K562 (cell line): ENCODE measurements at regions not wholly inside any gene's neighbourhood (a gene's known extent, or its start where the extent isn't known, plus 50 kb on each side); places are given as distances from the start of the nearest gene placed in this dataset.

Source experiments
- ATAC-seq: fragments of 200-7000 bp; cut with Tn5 transposase; 3 replicates; pipeline ENCODE4 v1.9.1; 2020; ENCODE audit warnings: moderate library complexity
- BruUV-seq: library from RNA; stranded (reverse); fragments of 400-500 nt; replicated peaks from 2 replicates; lab custom pipeline; 2021; lab: Mats Ljungman, UMichigan
- CTCF ChIA-PET: fragments of 300-600 bp; formaldehyde crosslinking; extraction: SDS; loops from one replicate; lab custom pipeline; 2021; ENCODE audit warnings: low intra/inter-chr PET ratio; lab: Yijun Ruan, JAX
- POLR2A ChIA-PET: fragments of 300-600, 350-650 bp; sonication (Branson Sonifier 250); formaldehyde crosslinking; extraction: SDS; loops from one replicate; lab custom pipeline; 2021; ENCODE audit warnings: antibody characterized with exemption, inconsistent platforms; lab: Yijun Ruan, JAX
- DNase-seq, 4 experiments: peaks; one replicate each; pipeline versions ENCODE4 v3.0.0 to v3.0.0-alpha.2; 2011 to 2018; ENCODE audit warnings: low spot score in 3 of 4, mixed read lengths in 3 of 4; ENCODE audit errors: extremely low read depth in 1 of 4
- FAIRE-seq: peaks from 2 replicates; lab custom pipeline; 2011; peaks lifted over from hg19 to GRCh38; lab: Jason Lieb, UNC
- H2AFZ ChIP-seq: 2 replicates; pipeline ENCODE4 v1.6.0; 2011; ENCODE audit warnings: low read depth, low read length, control low read depth, inconsistent platforms
- H3K27ac ChIP-seq: fragments of 200-600 bp; 3 replicates; pipeline ENCODE4 v1.8.0; 2011; ENCODE audit warnings: low read depth, mild to moderate bottlenecking, control low read depth, inconsistent platforms, low read length, moderate library complexity, mixed read lengths; ENCODE audit errors: extremely low read depth
- H3K27me3 ChIP-seq, 2 experiments: fragments of 300-600 bp in 1 of 2; 2 replicates in 1 of 2; 3 replicates in 1 of 2; pipeline versions ENCODE4 v1.6.0 to v1.8.0; 2011; ENCODE audit warnings: inconsistent platforms in 2 of 2, low read length in 2 of 2, mild to moderate bottlenecking in 1 of 2, mixed read lengths in 1 of 2, moderate library complexity in 1 of 2; ENCODE audit not compliant: control insufficient read depth in 2 of 2, insufficient read depth in 2 of 2
- H3K36me3 ChIP-seq: fragments of 300-600 bp; 3 replicates; pipeline ENCODE4 v1.8.0; 2011; ENCODE audit warnings: mild to moderate bottlenecking, low read length, inconsistent platforms; ENCODE audit not compliant: control insufficient read depth, insufficient read depth
- H3K4me1 ChIP-seq, 2 experiments: fragments of 200-600 bp in 1 of 2; replicated peaks in 1 of 2; 2 replicates in 1 of 2; 3 replicates in 1 of 2; pipeline versions ENCODE4 v1.5.1 to v1.8.0; 2011; ENCODE audit warnings: inconsistent platforms in 2 of 2, low read length in 2 of 2, mild to moderate bottlenecking in 1 of 2, mixed read lengths in 1 of 2, moderate library complexity in 1 of 2; ENCODE audit not compliant: control insufficient read depth in 2 of 2, insufficient read depth in 2 of 2
- H3K4me2 ChIP-seq: 2 replicates; pipeline ENCODE4 v1.6.1; 2011; ENCODE audit warnings: low read length, control low read depth, inconsistent platforms, mixed read lengths; ENCODE audit not compliant: insufficient read depth
- H3K4me3 ChIP-seq: fragments of 200-600 bp; sonication (generic), shearing (Covaris generic); 2 replicates; pipeline ENCODE4 v1.5.1; 2016; ENCODE audit warnings: control low read depth, inconsistent platforms
- H3K79me2 ChIP-seq: fragments of 200-600 bp; 3 replicates; pipeline ENCODE4 v1.8.0; 2011; ENCODE audit warnings: low read length, inconsistent platforms; ENCODE audit not compliant: control insufficient read depth, insufficient read depth
- H3K9ac ChIP-seq, 2 experiments: 2 replicates each; pipeline versions ENCODE4 v1.6.0 to v1.6.1; 2011; ENCODE audit warnings: low read depth in 2 of 2, low read length in 2 of 2, control low read depth in 1 of 2, inconsistent platforms in 1 of 2, mild to moderate bottlenecking in 1 of 2, mixed read lengths in 1 of 2; ENCODE audit not compliant: insufficient read depth in 1 of 2
- H3K9me1 ChIP-seq: one replicate; pipeline ENCODE4 v1.6.0; 2011; ENCODE audit warnings: inconsistent platforms, mild to moderate bottlenecking, low read length, moderate library complexity; ENCODE audit not compliant: control insufficient read depth, insufficient read depth
- H3K9me3 ChIP-seq: replicated peaks from 2 replicates; pipeline ENCODE4 v1.5.1; 2011; ENCODE audit warnings: low read depth, low read length, inconsistent platforms; ENCODE audit not compliant: control insufficient read depth, insufficient read depth
- H4K20me1 ChIP-seq: replicated peaks from 2 replicates; pipeline ENCODE4 v1.6.1; 2011; ENCODE audit warnings: low read length, inconsistent platforms, mixed read lengths; ENCODE audit not compliant: control insufficient read depth, insufficient read depth
- CC2D1A ChIP-seq: fragments of 450-650 bp; IDR thresholded peaks from 2 replicates; pipeline ENCODE4 v1.6.1; 2017; ENCODE audit warnings: mild to moderate bottlenecking
- CXXC5 ChIP-seq: fragments of 250-450 bp; sonication (Bioruptor Pico); IDR thresholded peaks from 2 replicates; pipeline ENCODE4 v1.8.0; 2022; ENCODE audit warnings: inconsistent platforms, mild to moderate bottlenecking, moderate library complexity
- ESRRB ChIP-seq: fragments of 250-450 bp; sonication (Bioruptor Pico); IDR thresholded peaks from 2 replicates; pipeline ENCODE4 v1.5.0; 2020; ENCODE audit warnings: mild to moderate bottlenecking, moderate library complexity, borderline replicate concordance
- GATA2 ChIP-seq: sonication (generic); formaldehyde crosslinking; IDR thresholded peaks from 2 replicates; pipeline ENCODE4 v1.4.0; 2020; ENCODE audit warnings: mild to moderate bottlenecking, missing genetic modification reagents
- POLR2AphosphoS5 ChIP-seq: IDR thresholded peaks from 2 replicates; pipeline ENCODE4 v1.6.1; 2011; ENCODE audit warnings: mild to moderate bottlenecking, low read depth, low read length, moderate library complexity; ENCODE audit not compliant: control insufficient read depth, insufficient read depth
- RBM15 ChIP-seq: fragments of 200-400 bp; formaldehyde crosslinking; IDR thresholded peaks from 2 replicates; pipeline ENCODE4 v1.6.1; 2018; ENCODE audit warnings: mild to moderate bottlenecking, low read length, moderate library complexity; ENCODE audit not compliant: insufficient read depth
- RFX7 ChIP-seq: fragments of 250-450 bp; sonication (Bioruptor Pico); IDR thresholded peaks from 2 replicates; pipeline ENCODE4 v1.5.1; 2021; ENCODE audit warnings: mild to moderate bottlenecking
- SAFB ChIP-seq: fragments of 200-400 bp; formaldehyde crosslinking; IDR thresholded peaks from 2 replicates; pipeline ENCODE4 v1.6.1; 2017; ENCODE audit warnings: low read depth, low read length, borderline replicate concordance
- SMAD1 ChIP-seq: fragments of 150-350 bp; IDR thresholded peaks from 2 replicates; pipeline ENCODE4 v1.6.1; 2014; ENCODE audit warnings: low read length, low read depth; ENCODE audit not compliant: partially characterized antibody
- ZC3H4 ChIP-seq: sonication (generic); formaldehyde crosslinking; IDR thresholded peaks from 2 replicates; pipeline ENCODE4 v1.9.0; 2021; ENCODE audit warnings: missing genetic modification reagents, borderline replicate concordance
- WGBS: fragments of 100-300 bp; shearing (Covaris generic); methylation state at CpG from one replicate; pipeline ENCODE4 v1.1.6; 2016; ENCODE audit warnings: low coverage, mixed read lengths; ENCODE audit not compliant: insufficient coverage; ENCODE audit errors: missing lambda C conversion rate; 5-methylcytosine and 5-hydroxymethylcytosine counted together
- in situ Hi-C: fragments of 300-500 bp; cut with MboI; formaldehyde crosslinking; loops from 4 replicates; pipeline ENCODE4 v1.15.0; 2018; ENCODE audit warnings: inconsistent platforms, mixed read lengths
- intact Hi-C: fragments of 100-400 bp; cut with micrococcal nuclease; formaldehyde crosslinking; loops from 2 replicates; pipeline ENCODE4 v1.14.2; 2022
- TF ChIP-seq, protein P1 (sequence below): fragments of 450-650 bp; IDR thresholded peaks from 2 replicates; pipeline ENCODE4 v1.7.1; 2018; ENCODE audit warnings: mild to moderate bottlenecking, low read depth; ENCODE audit not compliant: partially characterized antibody
- TF ChIP-seq, protein P2 (sequence below): IDR thresholded peaks from 2 replicates; pipeline ENCODE4 v1.6.1; 2014; ENCODE audit warnings: antibody characterized with exemption
- TF ChIP-seq, protein P3 (sequence below): fragments of 450-650 bp; IDR thresholded peaks from 2 replicates; pipeline ENCODE4 v1.6.1; 2018; ENCODE audit warnings: mild to moderate bottlenecking, low read depth; ENCODE audit not compliant: partially characterized antibody

DNA sequence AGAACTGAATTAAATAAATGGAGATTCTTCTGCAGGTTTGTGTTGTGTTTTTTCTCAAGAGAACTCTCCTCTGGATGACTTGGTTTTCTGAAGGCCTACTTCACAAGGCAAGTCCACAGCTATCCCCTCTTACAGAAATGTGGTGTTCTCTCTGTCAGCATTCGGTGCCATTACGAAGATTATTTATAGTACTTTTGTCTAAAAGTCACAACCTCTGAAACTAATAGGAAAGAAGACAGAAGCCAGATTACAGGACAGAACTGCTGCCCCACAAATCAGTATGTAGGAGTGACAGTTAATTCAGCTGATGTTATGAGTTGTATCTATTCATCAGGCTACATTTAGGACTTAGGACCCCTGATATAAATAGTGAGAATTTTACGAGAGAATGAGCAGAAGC is 413.5 kb downstream of the TMX3 start:
- no peak overlapping the region for H3K4me3 ChIP-seq
- no peaks in the 10 kb centered on the region for H3K36me3 ChIP-seq
- in situ Hi-C loops (no loop called here), intact Hi-C loops (no loop called here)
- TF ChIP-seq, protein P1, sequence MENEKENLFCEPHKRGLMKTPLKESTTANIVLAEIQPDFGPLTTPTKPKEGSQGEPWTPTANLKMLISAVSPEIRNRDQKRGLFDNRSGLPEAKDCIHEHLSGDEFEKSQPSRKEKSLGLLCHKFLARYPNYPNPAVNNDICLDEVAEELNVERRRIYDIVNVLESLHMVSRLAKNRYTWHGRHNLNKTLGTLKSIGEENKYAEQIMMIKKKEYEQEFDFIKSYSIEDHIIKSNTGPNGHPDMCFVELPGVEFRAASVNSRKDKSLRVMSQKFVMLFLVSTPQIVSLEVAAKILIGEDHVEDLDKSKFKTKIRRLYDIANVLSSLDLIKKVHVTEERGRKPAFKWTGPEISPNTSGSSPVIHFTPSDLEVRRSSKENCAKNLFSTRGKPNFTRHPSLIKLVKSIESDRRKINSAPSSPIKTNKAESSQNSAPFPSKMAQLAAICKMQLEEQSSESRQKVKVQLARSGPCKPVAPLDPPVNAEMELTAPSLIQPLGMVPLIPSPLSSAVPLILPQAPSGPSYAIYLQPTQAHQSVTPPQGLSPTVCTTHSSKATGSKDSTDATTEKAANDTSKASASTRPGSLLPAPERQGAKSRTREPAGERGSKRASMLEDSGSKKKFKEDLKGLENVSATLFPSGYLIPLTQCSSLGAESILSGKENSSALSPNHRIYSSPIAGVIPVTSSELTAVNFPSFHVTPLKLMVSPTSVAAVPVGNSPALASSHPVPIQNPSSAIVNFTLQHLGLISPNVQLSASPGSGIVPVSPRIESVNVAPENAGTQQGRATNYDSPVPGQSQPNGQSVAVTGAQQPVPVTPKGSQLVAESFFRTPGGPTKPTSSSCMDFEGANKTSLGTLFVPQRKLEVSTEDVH = no peak
- TF ChIP-seq GATA2 (no peak), ESRRB (CRISPR knock-in tag) (no peak), CC2D1A (no peak), SMAD1 (no peak), POLR2AphosphoS5 (no peak), ZC3H4 (CRISPR knock-in tag) (no peak), RFX7 (CRISPR knock-in tag) (no peak), SAFB (no peak), RBM15 (no peak), CXXC5 (no peak)
- TF ChIP-seq, protein P2, sequence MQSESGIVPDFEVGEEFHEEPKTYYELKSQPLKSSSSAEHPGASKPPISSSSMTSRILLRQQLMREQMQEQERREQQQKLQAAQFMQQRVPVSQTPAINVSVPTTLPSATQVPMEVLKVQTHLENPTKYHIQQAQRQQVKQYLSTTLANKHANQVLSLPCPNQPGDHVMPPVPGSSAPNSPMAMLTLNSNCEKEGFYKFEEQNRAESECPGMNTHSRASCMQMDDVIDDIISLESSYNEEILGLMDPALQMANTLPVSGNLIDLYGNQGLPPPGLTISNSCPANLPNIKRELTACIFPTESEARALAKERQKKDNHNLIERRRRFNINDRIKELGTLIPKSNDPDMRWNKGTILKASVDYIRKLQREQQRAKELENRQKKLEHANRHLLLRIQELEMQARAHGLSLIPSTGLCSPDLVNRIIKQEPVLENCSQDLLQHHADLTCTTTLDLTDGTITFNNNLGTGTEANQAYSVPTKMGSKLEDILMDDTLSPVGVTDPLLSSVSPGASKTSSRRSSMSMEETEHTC = no peak
- TF ChIP-seq, protein P3, sequence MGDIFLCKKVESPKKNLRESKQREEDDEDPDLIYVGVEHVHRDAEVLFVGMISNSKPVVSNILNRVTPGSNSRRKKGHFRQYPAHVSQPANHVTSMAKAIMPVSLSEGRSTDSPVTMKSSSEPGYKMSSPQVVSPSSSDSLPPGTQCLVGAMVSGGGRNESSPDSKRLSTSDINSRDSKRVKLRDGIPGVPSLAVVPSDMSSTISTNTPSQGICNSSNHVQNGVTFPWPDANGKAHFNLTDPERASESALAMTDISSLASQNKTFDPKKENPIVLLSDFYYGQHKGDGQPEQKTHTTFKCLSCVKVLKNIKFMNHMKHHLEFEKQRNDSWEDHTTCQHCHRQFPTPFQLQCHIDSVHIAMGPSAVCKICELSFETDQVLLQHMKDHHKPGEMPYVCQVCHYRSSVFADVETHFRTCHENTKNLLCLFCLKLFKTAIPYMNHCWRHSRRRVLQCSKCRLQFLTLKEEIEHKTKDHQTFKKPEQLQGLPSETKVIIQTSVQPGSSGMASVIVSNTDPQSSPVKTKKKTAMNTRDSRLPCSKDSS = no peak
- H3K27ac ChIP-seq = no peak overlapping the region
- ATAC-seq (no peak), DNase-seq (no peak), FAIRE-seq (no peak)
- no TSS peak for BruUV-seq
- H3K9me3 ChIP-seq = no peaks in the 10 kb centered on the region
- H3K4me2 ChIP-seq = no peak overlapping the region
- no peak overlapping the region for H3K9ac ChIP-seq
- ChIA-PET CTCF (no interaction called here), POLR2A (no interaction called here)
- no peaks in the 10 kb centered on the region for H4K20me1 ChIP-seq
- no peaks in the 10 kb centered on the region for H3K79me2 ChIP-seq
- H2AFZ ChIP-seq = no peak overlapping the region
- H3K9me1 ChIP-seq = no peaks in the 10 kb centered on the region
- H3K27me3 ChIP-seq = no peaks in the 10 kb centered on the region
- no peaks in the 10 kb centered on the region for H3K4me1 ChIP-seq
- 0% methylated on average over 3 of the region's 3 CpGs for WGBS
